Neural cell (in vitro differentiated cells): ENCODE measurements at regions not wholly inside any gene's neighbourhood (a gene's known extent, or its start where the extent isn't known, plus 50 kb on each side); places are given as distances from the start of the nearest gene placed in this dataset.

Experiments used
- EP300 ChIP-seq: fragments of 450-650 bp; conservative IDR thresholded peaks from 2 replicates; pipeline ENCODE4 v1.6.1; 2014; ENCODE audit warnings: antibody characterized with exemption, mild to moderate bottlenecking, moderate library complexity; ENCODE audit not compliant: poor library complexity, severe bottlenecking
- EZH2 ChIP-seq: fragments of 200-600, 300-800 bp; shearing (Covaris generic), sonication (generic); IDR thresholded peaks from 2 replicates; pipeline ENCODE4 v1.6.1; 2014; ENCODE audit warnings: antibody characterized with exemption, low read length, borderline replicate concordance, mild to moderate bottlenecking; ENCODE audit not compliant: insufficient read depth, poor library complexity, severe bottlenecking
- MXI1 ChIP-seq: fragments of 450-650 bp; conservative IDR thresholded peaks from 2 replicates; pipeline ENCODE4 v1.6.1; 2014; ENCODE audit warnings: antibody characterized with exemption, mild to moderate bottlenecking; ENCODE audit not compliant: poor library complexity, severe bottlenecking
- POLR2AphosphoS5 ChIP-seq: IDR thresholded peaks from 2 replicates; pipeline ENCODE4 v1.6.1; 2012
- RAD21 ChIP-seq: fragments of 450-650 bp; conservative IDR thresholded peaks from 2 replicates; pipeline ENCODE4 v1.6.1; 2014; ENCODE audit warnings: antibody characterized with exemption, mild to moderate bottlenecking, moderate library complexity
- SMC3 ChIP-seq: fragments of 450-650 bp; conservative IDR thresholded peaks from 2 replicates; pipeline ENCODE4 v1.6.1; 2014; ENCODE audit warnings: antibody characterized with exemption, mild to moderate bottlenecking, moderate library complexity; ENCODE audit not compliant: poor library complexity
- TAF1 ChIP-seq: IDR thresholded peaks from 2 replicates; pipeline ENCODE4 v1.6.1; 2012; ENCODE audit warnings: low read depth
- TF ChIP-seq, protein P1 (sequence below): fragments of 450-650 bp; IDR thresholded peaks from 2 replicates; pipeline ENCODE4 v1.5.1; 2014; ENCODE audit warnings: antibody characterized with exemption, mild to moderate bottlenecking, moderate library complexity; ENCODE audit not compliant: poor library complexity, severe bottlenecking
- TF ChIP-seq, protein P2 (sequence below): IDR thresholded peaks from 2 replicates; pipeline ENCODE4 v1.6.1; 2012; ENCODE audit warnings: borderline replicate concordance

DNA sequence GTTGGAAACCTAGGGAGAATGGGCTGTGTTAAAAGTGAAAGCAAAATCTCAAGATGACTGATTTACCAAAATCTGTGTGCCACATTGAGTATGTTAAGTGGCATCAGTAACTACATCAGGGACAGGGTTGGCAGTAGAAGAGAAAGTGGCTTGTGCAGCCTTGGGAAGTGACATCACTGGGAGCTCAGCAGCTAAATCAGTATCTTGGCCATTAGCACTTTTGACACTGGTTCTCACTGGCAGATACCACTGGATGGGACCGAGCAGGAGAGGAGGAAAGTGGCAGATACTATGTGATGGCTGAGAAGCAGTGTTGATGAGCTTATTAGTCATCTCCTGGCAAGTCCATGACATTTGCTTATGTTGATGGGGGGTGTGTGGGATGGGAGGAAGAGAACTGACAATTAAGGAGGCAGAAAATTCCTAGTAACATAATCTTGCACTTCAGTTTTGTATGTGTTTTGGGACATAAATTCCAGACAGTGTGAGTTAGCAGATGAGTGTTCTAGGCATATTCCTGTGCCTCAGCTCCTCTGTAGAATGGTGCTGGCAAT, 322.2 kb downstream of the SOX4 start:
- no peak for TF ChIP-seq TAF1
- TF ChIP-seq EZH2, result no peak
- no peak for TF ChIP-seq POLR2AphosphoS5
- TF ChIP-seq, protein P1, sequence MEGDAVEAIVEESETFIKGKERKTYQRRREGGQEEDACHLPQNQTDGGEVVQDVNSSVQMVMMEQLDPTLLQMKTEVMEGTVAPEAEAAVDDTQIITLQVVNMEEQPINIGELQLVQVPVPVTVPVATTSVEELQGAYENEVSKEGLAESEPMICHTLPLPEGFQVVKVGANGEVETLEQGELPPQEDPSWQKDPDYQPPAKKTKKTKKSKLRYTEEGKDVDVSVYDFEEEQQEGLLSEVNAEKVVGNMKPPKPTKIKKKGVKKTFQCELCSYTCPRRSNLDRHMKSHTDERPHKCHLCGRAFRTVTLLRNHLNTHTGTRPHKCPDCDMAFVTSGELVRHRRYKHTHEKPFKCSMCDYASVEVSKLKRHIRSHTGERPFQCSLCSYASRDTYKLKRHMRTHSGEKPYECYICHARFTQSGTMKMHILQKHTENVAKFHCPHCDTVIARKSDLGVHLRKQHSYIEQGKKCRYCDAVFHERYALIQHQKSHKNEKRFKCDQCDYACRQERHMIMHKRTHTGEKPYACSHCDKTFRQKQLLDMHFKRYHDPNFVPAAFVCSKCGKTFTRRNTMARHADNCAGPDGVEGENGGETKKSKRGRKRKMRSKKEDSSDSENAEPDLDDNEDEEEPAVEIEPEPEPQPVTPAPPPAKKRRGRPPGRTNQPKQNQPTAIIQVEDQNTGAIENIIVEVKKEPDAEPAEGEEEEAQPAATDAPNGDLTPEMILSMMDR, result no peak
- TF ChIP-seq, protein P2, sequence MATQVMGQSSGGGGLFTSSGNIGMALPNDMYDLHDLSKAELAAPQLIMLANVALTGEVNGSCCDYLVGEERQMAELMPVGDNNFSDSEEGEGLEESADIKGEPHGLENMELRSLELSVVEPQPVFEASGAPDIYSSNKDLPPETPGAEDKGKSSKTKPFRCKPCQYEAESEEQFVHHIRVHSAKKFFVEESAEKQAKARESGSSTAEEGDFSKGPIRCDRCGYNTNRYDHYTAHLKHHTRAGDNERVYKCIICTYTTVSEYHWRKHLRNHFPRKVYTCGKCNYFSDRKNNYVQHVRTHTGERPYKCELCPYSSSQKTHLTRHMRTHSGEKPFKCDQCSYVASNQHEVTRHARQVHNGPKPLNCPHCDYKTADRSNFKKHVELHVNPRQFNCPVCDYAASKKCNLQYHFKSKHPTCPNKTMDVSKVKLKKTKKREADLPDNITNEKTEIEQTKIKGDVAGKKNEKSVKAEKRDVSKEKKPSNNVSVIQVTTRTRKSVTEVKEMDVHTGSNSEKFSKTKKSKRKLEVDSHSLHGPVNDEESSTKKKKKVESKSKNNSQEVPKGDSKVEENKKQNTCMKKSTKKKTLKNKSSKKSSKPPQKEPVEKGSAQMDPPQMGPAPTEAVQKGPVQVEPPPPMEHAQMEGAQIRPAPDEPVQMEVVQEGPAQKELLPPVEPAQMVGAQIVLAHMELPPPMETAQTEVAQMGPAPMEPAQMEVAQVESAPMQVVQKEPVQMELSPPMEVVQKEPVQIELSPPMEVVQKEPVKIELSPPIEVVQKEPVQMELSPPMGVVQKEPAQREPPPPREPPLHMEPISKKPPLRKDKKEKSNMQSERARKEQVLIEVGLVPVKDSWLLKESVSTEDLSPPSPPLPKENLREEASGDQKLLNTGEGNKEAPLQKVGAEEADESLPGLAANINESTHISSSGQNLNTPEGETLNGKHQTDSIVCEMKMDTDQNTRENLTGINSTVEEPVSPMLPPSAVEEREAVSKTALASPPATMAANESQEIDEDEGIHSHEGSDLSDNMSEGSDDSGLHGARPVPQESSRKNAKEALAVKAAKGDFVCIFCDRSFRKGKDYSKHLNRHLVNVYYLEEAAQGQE, result no peak
- TF ChIP-seq EP300, result no peak
- no peak for TF ChIP-seq MXI1
- TF ChIP-seq SMC3, result no peak
- TF ChIP-seq RAD21, result no peak
